Neural cell (in vitro differentiated cells): ENCODE measurements at regions not wholly inside any gene's neighbourhood (a gene's known extent, or its start where the extent isn't known, plus 50 kb on each side); places are given as distances from the start of the nearest gene placed in this dataset.
"Not testable (repeated sequence)": the region's sequence is repeated elsewhere in the genome, so short reads cannot be mapped to it uniquely, and the experiment has no call there.

Experiments used
- H2AFZ ChIP-seq: fragments of 200-600, 300-800 bp; sonication (generic), shearing (Covaris generic); 2 replicates; pipeline ENCODE4 v1.6.0; 2014; ENCODE audit warnings: low read depth, mild to moderate bottlenecking, antibody characterized with exemption, low read length, moderate library complexity
- H3F3A ChIP-seq: fragments of 200-600 bp; shearing (Covaris generic); 2 replicates; pipeline ENCODE4 v1.6.1; 2016; ENCODE audit warnings: mild to moderate bottlenecking, moderate library complexity, mixed read lengths, antibody characterized with exemption, low read length; ENCODE audit not compliant: insufficient read depth, poor library complexity, severe bottlenecking
- H3K27ac ChIP-seq: fragments of 200-600, 300-800 bp; sonication (generic), shearing (Covaris generic); 2 replicates; pipeline ENCODE4 v1.5.1; 2014; ENCODE audit warnings: mild to moderate bottlenecking, low read length, moderate library complexity
- H3K27me3 ChIP-seq: fragments of 300-800, 200-600 bp; sonication (generic), shearing (Covaris generic); 2 replicates; pipeline ENCODE4 v1.6.0; 2014; ENCODE audit warnings: mild to moderate bottlenecking, low read depth, low read length, moderate library complexity; ENCODE audit not compliant: insufficient read depth
- H3K36me3 ChIP-seq: fragments of 300-800, 200-600 bp; sonication (generic), shearing (Covaris generic); 2 replicates; pipeline ENCODE4 v1.5.1; 2014; ENCODE audit warnings: mild to moderate bottlenecking, antibody characterized with exemption, low read length, moderate library complexity; ENCODE audit not compliant: insufficient read depth
- H3K4me2 ChIP-seq: fragments of 300-800, 200-600 bp; sonication (generic), shearing (Covaris generic); 2 replicates; pipeline ENCODE4 v1.6.0; 2014; ENCODE audit warnings: mild to moderate bottlenecking, low read length
- H3K4me3 ChIP-seq: fragments of 300-800, 200-600 bp; sonication (generic), shearing (Covaris generic); 2 replicates; pipeline ENCODE4 v1.5.1; 2014; ENCODE audit warnings: mild to moderate bottlenecking, low read length, moderate library complexity
- H3K79me2 ChIP-seq: fragments of 200-600 bp; shearing (Covaris generic); replicated peaks from 2 replicates; pipeline ENCODE4 v1.6.0; 2014; ENCODE audit warnings: mild to moderate bottlenecking, low read length, moderate library complexity; ENCODE audit not compliant: insufficient read depth
- H3K9ac ChIP-seq: fragments of 300-800, 200-600 bp; sonication (generic), shearing (Covaris generic); 2 replicates; pipeline ENCODE4 v1.6.1; 2016; ENCODE audit warnings: mild to moderate bottlenecking, low read length, mixed read lengths
- H3K9me2 ChIP-seq: fragments of 200-600 bp; shearing (Covaris generic); 2 replicates; pipeline ENCODE4 v1.6.1; 2016; ENCODE audit warnings: mild to moderate bottlenecking, low read length, mixed read lengths; ENCODE audit not compliant: insufficient read depth
- H3K9me3 ChIP-seq: fragments of 200-600, 300-800 bp; sonication (generic), shearing (Covaris generic); 2 replicates; pipeline ENCODE4 v1.6.1; 2016; ENCODE audit warnings: mild to moderate bottlenecking, mixed run types, low read length, moderate library complexity, mixed read lengths
- H4K20me1 ChIP-seq: fragments of 200-600 bp; shearing (Covaris generic); 2 replicates; pipeline ENCODE4 v1.6.1; 2016; ENCODE audit warnings: mild to moderate bottlenecking, mixed run types; ENCODE audit not compliant: insufficient read depth

DNA sequence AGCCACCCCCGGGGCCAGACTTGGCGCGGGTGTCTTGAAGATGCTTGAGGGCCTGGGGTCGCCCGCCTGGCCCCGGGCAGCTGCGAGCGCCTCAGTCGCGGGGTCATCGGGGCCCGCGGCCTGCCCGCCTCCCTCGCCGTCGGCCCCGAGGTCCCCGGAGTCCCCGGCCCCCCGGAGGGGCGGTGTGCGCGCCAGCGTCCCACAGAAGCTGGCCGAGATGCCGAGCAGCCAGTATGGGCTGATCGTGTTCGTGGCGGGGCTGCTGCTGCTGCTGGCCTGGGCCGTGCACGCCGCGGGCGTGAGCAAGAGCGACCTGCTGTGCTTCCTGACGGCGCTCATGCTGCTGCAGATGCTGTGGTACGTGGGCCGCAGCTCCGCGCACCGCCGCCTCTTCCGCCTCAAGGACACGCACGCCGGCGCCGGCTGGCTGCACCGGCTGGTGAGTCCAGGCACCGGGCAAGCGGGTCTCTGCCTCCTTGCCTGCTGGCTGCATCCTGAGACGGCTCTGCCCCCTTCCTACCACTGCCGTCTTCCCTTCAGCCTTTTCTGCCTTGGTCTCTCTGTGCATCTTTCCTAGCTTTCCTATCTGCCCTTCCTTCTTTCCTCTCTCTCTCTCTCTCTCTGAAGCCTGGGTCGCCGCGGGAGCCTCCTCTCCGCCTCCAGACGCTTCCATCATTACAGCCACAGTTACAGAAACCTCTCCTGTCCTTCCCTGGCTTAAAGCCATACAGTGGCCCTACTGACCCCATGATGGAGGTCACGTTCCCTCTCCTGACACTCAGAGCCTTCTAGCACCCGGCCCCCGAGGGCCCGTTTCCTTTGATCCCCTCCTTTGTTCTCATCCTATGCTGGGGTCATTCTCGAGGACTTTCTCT lies 2898.2 kb downstream of the RPIA start:
- H3K79me2 ChIP-seq, H3K9ac ChIP-seq, H3K9me2 ChIP-seq, H3F3A ChIP-seq, H3K9me3 ChIP-seq, H2AFZ ChIP-seq, H3K27me3 ChIP-seq, H3K4me2 ChIP-seq, H3K27ac ChIP-seq, H4K20me1 ChIP-seq, H3K36me3 ChIP-seq: not testable (repeated sequence)
- peak overlapping the region; percentile 46 for H3K4me3 ChIP-seq

DNA sequence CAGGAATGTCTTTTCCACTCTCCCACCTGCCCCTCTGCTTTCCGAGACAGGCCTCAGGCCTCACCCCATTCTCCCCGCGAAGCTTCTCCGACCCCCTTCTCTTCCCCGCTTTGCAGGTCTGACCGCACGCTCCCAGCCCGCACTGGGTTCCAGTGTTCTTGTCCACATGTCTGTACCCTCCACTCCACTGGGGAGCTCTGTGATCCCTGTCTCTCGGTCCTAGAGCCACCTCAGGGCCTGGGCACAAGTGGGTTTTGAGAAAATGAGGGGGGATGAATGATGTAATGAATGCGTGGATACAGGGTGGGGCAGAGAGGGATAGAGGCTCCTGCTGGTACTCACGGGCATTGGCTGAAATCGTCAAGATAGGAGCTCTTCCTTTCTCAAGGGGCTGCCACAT lies 2898.9 kb downstream of the RPIA start:
- H3K27ac ChIP-seq, H3K9me3 ChIP-seq, H3K4me3 ChIP-seq, H2AFZ ChIP-seq, H3K79me2 ChIP-seq, H3K9ac ChIP-seq, H3K27me3 ChIP-seq, H3K36me3 ChIP-seq, H3K9me2 ChIP-seq, H3F3A ChIP-seq, H3K4me2 ChIP-seq, H4K20me1 ChIP-seq: not testable (repeated sequence)

DNA sequence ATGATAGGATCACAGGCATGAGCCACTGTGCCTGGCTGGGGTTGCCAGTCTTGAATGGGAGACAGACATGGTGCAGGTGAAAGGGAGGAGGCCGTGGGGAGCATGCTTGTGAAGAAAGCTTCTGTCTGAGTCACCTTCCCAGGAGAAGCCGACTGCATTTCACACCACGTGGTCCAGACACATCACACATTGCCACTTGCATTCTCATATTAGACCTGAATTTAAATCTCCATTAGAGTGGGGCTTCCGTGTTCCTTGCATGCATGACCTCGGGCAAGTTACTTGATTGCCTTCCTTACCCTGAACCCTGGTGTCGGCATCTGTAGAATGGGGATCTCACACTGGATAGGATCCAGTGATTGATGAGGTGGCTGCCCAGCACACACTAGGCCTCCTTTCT lies 2899.6 kb downstream of the RPIA start:
- not testable (repeated sequence) for H3K9me2 ChIP-seq, H3F3A ChIP-seq, H3K36me3 ChIP-seq, H4K20me1 ChIP-seq, H3K4me3 ChIP-seq, H3K27ac ChIP-seq, H3K9ac ChIP-seq, H3K4me2 ChIP-seq, H3K27me3 ChIP-seq, H3K79me2 ChIP-seq, H2AFZ ChIP-seq, H3K9me3 ChIP-seq

DNA sequence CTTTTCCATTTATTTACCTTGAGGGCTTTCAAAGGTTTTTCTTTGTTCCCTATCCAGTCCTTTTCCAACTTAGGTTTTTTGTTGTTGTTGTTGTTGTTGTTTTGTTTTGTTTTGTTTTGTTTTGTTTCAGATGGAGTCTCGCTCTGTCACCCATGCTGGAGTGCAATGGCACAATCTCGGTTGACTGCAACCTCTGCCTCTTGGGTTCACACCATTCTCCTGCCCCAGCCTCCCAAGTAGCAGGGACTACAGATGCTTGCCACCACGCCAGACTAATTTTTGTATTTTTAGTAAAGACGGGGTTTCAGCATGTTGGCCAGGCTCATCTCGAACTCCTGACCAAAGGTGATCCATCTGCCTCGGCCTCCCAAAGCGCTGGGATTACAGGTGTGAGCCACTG lies 2906.0 kb downstream of the RPIA start:
- not testable (repeated sequence) for H3K27me3 ChIP-seq, H3K36me3 ChIP-seq

DNA sequence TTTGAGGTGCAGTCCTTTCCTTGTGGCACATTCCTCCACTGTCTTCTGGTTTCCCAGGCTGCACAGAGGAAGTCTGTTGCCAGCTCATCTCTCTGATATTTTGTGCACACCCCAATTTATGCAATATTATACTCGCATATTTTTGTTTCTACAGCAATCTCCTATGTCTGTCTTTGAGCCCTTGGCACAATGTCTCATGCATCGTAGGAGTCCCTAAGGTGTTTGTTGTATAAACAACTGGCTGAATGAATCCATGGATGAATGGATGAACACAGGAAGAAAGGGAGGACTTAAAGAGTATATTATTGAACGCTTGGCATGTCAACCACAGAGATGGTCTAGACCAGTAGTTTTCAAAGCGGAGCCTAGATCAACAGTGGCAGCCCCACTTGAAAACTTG lies 2907.0 kb downstream of the RPIA start:
- H4K20me1 ChIP-seq, H3K9me3 ChIP-seq, H2AFZ ChIP-seq, H3F3A ChIP-seq, H3K9ac ChIP-seq, H3K4me2 ChIP-seq, H3K27ac ChIP-seq, H3K36me3 ChIP-seq, H3K27me3 ChIP-seq, H3K4me3 ChIP-seq, H3K9me2 ChIP-seq, H3K79me2 ChIP-seq: not testable (repeated sequence)

More for the DNA sequence above, 2906.0 kb downstream of the RPIA start:
- H3F3A ChIP-seq, H3K9ac ChIP-seq, H3K4me3 ChIP-seq, H3K27ac ChIP-seq, H3K9me2 ChIP-seq, H3K4me2 ChIP-seq, H4K20me1 ChIP-seq, H2AFZ ChIP-seq, H3K79me2 ChIP-seq, H3K9me3 ChIP-seq: not testable (repeated sequence)

DNA sequence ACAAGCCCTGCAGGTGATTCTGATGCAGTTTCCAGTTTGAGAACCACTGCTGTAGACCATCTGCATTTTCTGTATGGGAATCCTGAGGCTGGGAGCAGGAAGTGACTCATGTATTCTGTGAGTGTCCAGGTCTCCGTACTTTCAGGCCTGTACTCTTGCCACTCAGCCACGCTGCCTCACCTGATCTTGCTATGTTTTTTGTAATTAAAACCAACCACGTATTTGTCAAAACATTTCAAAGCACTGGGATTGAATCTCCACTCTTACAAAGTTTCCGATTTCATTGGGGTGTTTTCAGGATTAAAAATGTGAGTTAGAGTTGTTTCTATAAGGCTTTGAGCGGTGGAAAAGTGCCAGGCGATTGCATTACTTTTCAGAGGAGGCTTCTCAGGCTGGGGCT lies 2907.5 kb downstream of the RPIA start:
- H3K36me3 ChIP-seq, H3K9ac ChIP-seq, H3K9me3 ChIP-seq, H3F3A ChIP-seq, H2AFZ ChIP-seq, H4K20me1 ChIP-seq, H3K79me2 ChIP-seq, H3K4me3 ChIP-seq, H3K27me3 ChIP-seq, H3K4me2 ChIP-seq, H3K9me2 ChIP-seq, H3K27ac ChIP-seq: not testable (repeated sequence)

DNA sequence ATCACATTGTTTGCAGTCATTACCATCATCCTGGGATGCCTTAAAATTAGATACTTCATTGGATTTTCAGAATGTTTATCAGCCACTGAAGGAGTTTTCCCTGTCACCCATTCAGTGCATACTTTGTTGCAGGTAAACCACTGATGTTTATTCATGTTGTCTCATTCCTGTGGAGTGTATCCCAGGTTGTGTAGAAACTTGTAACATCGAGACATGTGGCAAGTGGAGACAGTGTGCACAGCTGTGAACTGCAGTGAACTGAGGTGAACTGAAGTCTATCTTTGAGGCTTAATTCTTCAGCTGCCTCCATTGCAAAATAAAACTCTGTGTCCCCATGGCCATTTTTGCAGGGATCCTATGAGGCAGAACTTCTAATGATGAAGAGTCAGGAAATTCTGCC lies 2911.4 kb downstream of the RPIA start:
- not testable (repeated sequence) for H3K9me3 ChIP-seq, H3K36me3 ChIP-seq, H3K27ac ChIP-seq, H3K9ac ChIP-seq, H4K20me1 ChIP-seq, H3F3A ChIP-seq, H3K9me2 ChIP-seq, H3K27me3 ChIP-seq, H3K79me2 ChIP-seq, H3K4me2 ChIP-seq, H2AFZ ChIP-seq, H3K4me3 ChIP-seq

DNA sequence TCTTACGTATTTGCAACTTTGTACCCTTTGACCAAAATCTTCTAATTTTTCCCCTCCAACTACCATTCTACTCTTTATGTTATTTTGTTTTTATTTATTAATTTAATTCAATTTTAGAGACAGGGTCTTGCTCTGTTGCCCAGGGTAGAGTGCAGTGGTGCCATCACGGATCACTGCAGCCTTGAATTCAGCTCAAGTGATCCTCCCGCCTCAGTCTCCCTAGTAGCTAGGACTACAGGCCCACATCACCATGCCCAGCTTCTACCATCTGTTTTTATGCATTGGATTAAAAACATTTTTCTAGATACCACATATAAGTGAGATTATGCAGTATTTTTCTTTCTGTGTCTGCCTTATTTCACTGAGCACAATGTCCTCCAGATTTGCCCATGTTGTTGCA lies 2912.5 kb downstream of the RPIA start:
- not testable (repeated sequence) for H4K20me1 ChIP-seq, H3K9me3 ChIP-seq, H3K79me2 ChIP-seq, H3K4me2 ChIP-seq, H3K27me3 ChIP-seq, H3K27ac ChIP-seq, H2AFZ ChIP-seq, H3F3A ChIP-seq, H3K36me3 ChIP-seq, H3K9ac ChIP-seq, H3K9me2 ChIP-seq, H3K4me3 ChIP-seq
